SK-N-DZ (cell line): ENCODE measurements at regions not wholly inside any gene's neighbourhood (a gene's known extent, or its start where the extent isn't known, plus 50 kb on each side); places are given as distances from the start of the nearest gene placed in this dataset.
"Not testable (repeated sequence)": the region's sequence is repeated elsewhere in the genome, so short reads cannot be mapped to it uniquely, and the experiment has no call there.

ENCODE experiments used
- DNase-seq: peaks from one replicate; pipeline ENCODE4 v3.0.0-alpha.2; 2015; ENCODE audit warnings: low spot score
- small RNA-seq, 2 experiments: library from RNA; depleted of rRNA; stranded (forward); fragments of <200 nt; gene quantifications; one replicate each; pipeline ENCODE3, GENCODE V24; 2014

GRCh38 chr5:81830596-81830995 lies 79.7 kb upstream of the SSBP2 start:
- DNase-seq = no peak

GRCh38 chr5:81829242-81829641 lies 78.3 kb upstream of the SSBP2 start:
- DNase-seq = no peak

- no peak for DNase-seq
Observed at GRCh38 chr5:81827500-81827899, 76.6 kb upstream of the SSBP2 start.

DNA sequence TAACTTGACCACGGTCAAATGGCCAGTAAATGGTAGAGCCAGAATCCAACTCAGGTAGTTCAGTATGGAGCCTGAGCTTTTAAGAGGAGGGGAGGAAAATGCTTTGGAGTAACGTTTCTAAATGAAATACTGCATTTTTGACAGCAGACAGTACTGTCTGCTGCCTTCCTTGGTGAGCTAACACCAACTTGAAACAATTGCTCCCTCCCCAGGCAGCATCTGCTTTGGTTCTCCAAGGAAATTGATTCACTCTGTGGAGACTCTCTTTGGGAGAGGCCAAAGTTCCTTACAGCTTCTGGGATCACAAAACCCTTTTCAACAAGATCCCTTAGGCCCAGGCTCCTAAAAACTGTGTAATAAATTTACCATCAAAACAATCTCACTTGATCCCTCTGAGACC lies 75.2 kb upstream of the SSBP2 start:
- no peak for DNase-seq

- no peak for DNase-seq
Observed at GRCh38 chr5:81825237-81825636, 74.3 kb upstream of the SSBP2 start.

DNA sequence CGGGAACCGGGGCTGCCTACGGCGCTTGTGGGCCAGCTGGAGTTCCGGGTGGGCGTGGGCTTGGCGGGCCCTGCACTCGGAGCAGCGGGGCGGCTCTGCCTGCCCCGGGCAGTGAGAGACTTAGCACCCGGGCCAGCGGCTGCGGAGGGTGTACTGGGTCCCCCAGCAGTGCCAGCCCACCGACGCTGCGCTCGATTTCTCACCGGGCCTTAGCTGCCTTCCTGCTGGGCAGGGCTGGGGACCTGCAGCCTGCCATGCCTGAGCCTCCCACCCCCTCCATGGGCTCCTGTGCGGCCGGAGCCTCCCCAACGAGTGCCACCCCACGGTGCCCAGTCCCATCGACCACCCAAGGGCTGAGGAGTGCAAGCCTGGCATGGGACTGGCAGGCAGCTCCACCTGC lies 72.8 kb upstream of the SSBP2 start:
- DNase-seq = not testable (repeated sequence)

- DNase-seq = no peak
Observed at GRCh38 chr5:81820863-81821262, 70.0 kb upstream of the SSBP2 start.

- DNase-seq = no peak
Observed at GRCh38 chr5:81820318-81820636, 69.4 kb upstream of the SSBP2 start.

- no peak for DNase-seq
Observed at GRCh38 chr5:81819556-81820317, 68.8 kb upstream of the SSBP2 start.

GRCh38 chr5:81817980-81818379 lies 67.1 kb upstream of the SSBP2 start:
- no peak for DNase-seq

GRCh38 chr5:81817086-81817485 lies 66.2 kb upstream of the SSBP2 start:
- no peak for DNase-seq

DNA sequence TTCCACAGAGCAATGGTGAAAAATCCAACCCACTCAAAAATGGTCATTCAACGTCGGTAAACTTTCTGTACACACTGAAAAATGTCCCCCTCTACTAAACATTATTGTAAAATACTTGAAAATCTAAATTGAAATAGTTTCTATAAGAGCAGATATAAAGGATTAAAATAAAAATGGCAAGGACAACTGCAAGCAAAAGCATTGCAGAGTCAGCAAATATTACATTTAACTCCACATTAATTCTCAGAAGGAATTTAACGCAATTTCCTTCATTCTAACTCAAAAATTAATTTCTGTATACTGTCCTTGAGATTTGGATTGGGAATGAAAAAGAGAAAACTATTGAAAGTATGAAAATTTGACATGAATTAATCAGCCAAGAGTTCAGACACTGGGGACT lies 64.4 kb upstream of the SSBP2 start:
- DNase-seq = no peak

- DNase-seq = no peak
Observed at GRCh38 chr5:81808106-81808505, 57.2 kb upstream of the SSBP2 start.

DNA sequence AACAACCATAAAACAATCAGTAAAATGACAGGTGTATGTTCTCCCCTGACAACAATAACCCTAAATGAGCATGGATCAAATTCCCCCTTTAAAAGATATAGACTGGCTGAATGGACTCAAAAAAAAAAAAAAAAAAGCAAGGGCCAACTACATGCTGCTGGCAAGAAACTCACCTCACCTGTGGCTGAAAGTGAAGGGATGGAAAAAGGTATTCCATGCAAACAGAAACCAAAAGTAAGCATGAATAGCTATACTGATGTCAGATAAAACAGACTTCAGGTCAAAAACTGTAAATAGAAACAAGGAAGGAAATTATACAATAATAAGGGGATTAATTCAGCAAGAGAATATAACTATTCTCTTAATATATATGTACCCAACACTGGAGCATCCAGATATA lies 54.2 kb upstream of the SSBP2 start:
- DNase-seq = no peak

GRCh38 chr5:81803812-81804211 lies 52.9 kb upstream of the SSBP2 start:
- no peak for DNase-seq

DNA sequence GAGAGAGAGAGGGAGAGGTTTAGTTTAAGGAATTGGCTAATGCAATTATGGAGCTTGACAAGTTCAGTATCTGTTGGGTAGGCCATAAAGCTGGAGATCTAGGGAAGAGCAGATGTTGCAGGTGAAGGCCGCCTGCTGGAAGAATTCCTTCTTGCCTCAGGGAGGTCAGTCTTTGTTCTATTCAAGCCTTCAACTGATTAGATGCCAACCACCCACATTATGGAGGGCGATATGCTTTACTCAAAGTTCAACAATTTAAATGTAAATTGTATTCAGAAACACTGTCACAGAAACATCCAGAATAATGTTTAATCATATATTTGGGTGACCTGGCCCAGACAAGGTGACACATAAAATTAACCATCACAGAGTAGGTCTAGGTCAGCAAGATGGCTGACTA lies 51.7 kb upstream of the SSBP2 start:
- peak; percentile 26 for DNase-seq

- no peak for DNase-seq
Observed at GRCh38 chr5:81802020-81802419, 51.1 kb upstream of the SSBP2 start.

GRCh38 chr5:81800797-81801196 lies 49.9 kb upstream of the SSBP2 start:
- DNase-seq = no peak

Small RNAs in the stretch of these regions (small RNA-seq; reads per million reads assigned to genes)
- 0 to 0.04 reads per million in 2 experiments for gene SEM1P1
